Liver (tissue), 8 donors: ENCODE measurements at regions not wholly inside any gene's neighbourhood (a gene's known extent, or its start where the extent isn't known, plus 50 kb on each side); places are given as distances from the start of the nearest gene placed in this dataset.
"Not testable (repeated sequence)": the region's sequence is repeated elsewhere in the genome, so short reads cannot be mapped to it uniquely, and the experiment has no call there.

Experiments
- DNase-seq: peaks from one replicate; pipeline ENCODE4 v3.0.0-alpha.2; 2017; ENCODE audit warnings: low spot score
- H3K27ac ChIP-seq, 2 donors: one replicate each; pipeline ENCODE4 v1.7.0; 2013; ENCODE audit warnings: inconsistent platforms in 2 of 2, low read length in 2 of 2, control low read depth in 1 of 2, low read depth in 1 of 2, mild to moderate bottlenecking in 1 of 2
- H3K27me3 ChIP-seq, 4 donors: one replicate each; pipeline versions ENCODE4 v1.6.1 to v1.7.0; 2013; ENCODE audit warnings: low read length in 3 of 4, inconsistent platforms in 1 of 4, mild to moderate bottlenecking in 1 of 4, moderate library complexity in 1 of 4; ENCODE audit not compliant: control insufficient read depth in 4 of 4, insufficient read depth in 4 of 4
- H3K36me3 ChIP-seq, 4 donors: one replicate each; pipeline versions ENCODE4 v1.6.1 to v1.7.0; 2013; ENCODE audit warnings: low read length in 3 of 4, mild to moderate bottlenecking in 3 of 4, low read depth in 1 of 4, moderate library complexity in 1 of 4; ENCODE audit not compliant: control insufficient read depth in 4 of 4, insufficient read depth in 3 of 4
- H3K4me1 ChIP-seq, 4 donors: one replicate each; pipeline versions ENCODE4 v1.6.1 to v1.7.0; 2013; ENCODE audit warnings: low read length in 3 of 4, mild to moderate bottlenecking in 3 of 4, moderate library complexity in 1 of 4; ENCODE audit not compliant: control insufficient read depth in 4 of 4, insufficient read depth in 4 of 4
- H3K4me3 ChIP-seq, 3 donors: one replicate each; pipeline versions ENCODE4 v1.6.1 to v1.7.0; 2013; ENCODE audit warnings: low read length in 3 of 3, control low read depth in 1 of 3, low read depth in 1 of 3, mild to moderate bottlenecking in 1 of 3
- H3K9ac ChIP-seq, 2 donors: one replicate each; pipeline ENCODE4 v1.7.0; 2013; ENCODE audit warnings: low read length in 2 of 2, mild to moderate bottlenecking in 2 of 2, moderate library complexity in 2 of 2, control low read depth in 1 of 2, low read depth in 1 of 2
- H3K9me3 ChIP-seq, 4 donors: one replicate each; pipeline versions ENCODE4 v1.6.1 to v1.7.0; 2013; ENCODE audit warnings: low read length in 3 of 4; ENCODE audit not compliant: control insufficient read depth in 4 of 4
- EGR1 ChIP-seq, 2 donors: IDR thresholded peaks; 2 replicates each; pipeline ENCODE4 v1.6.1; 2016 to 2018; ENCODE audit warnings: antibody characterized with exemption in 2 of 2, low read depth in 2 of 2
- FOXA1 ChIP-seq: IDR thresholded peaks from 2 replicates; pipeline ENCODE4 v1.6.1; 2016; ENCODE audit warnings: antibody characterized with exemption
- FOXA2 ChIP-seq: IDR thresholded peaks from 2 replicates; pipeline ENCODE4 v1.6.1; 2016; ENCODE audit warnings: antibody characterized with exemption
- GABPA ChIP-seq, 2 donors: IDR thresholded peaks in 1 of 2; conservative IDR thresholded peaks in 1 of 2; 2 replicates each; pipeline ENCODE4 v1.6.1; 2016; ENCODE audit warnings: antibody characterized with exemption in 2 of 2, mild to moderate bottlenecking in 1 of 2, moderate library complexity in 1 of 2
- HNF4A ChIP-seq, 2 donors: conservative IDR thresholded peaks; 2 replicates each; pipeline ENCODE4 v1.6.1; 2016; ENCODE audit warnings: antibody characterized with exemption in 2 of 2, mild to moderate bottlenecking in 2 of 2
- HNF4G ChIP-seq: IDR thresholded peaks from 2 replicates; pipeline ENCODE4 v1.6.1; 2016; ENCODE audit warnings: antibody characterized with exemption
- NR2F2 ChIP-seq: IDR thresholded peaks from 2 replicates; pipeline ENCODE4 v1.6.1; 2016; ENCODE audit warnings: antibody characterized with exemption
- RXRA ChIP-seq, 2 donors: IDR thresholded peaks; 2 replicates each; pipeline ENCODE4 v1.6.1; 2017 to 2018; ENCODE audit warnings: antibody characterized with exemption in 2 of 2, mild to moderate bottlenecking in 1 of 2
- SP1 ChIP-seq: IDR thresholded peaks from 2 replicates; pipeline ENCODE4 v1.6.1; 2018; ENCODE audit warnings: antibody characterized with exemption, mild to moderate bottlenecking
- TAF1 ChIP-seq: conservative IDR thresholded peaks from 2 replicates; pipeline ENCODE4 v1.6.1; 2016; ENCODE audit warnings: antibody characterized with exemption, mild to moderate bottlenecking
- YY1 ChIP-seq: IDR thresholded peaks from 2 replicates; pipeline ENCODE4 v1.6.1; 2016; ENCODE audit warnings: antibody characterized with exemption, mild to moderate bottlenecking
- WGBS: extraction: QIAGEN DNeasy Blood & Tissue Kit; methylation state at CpG from one replicate; pipeline ENCODE4 v1.1.7; 2013; 5-methylcytosine and 5-hydroxymethylcytosine counted together
- TF ChIP-seq, protein P1 (sequence below): IDR thresholded peaks from 2 replicates; pipeline ENCODE4 v1.6.1; 2016; ENCODE audit warnings: antibody characterized with exemption
- TF ChIP-seq, protein P2 (sequence below): IDR thresholded peaks from 2 replicates; pipeline ENCODE4 v1.6.1; 2016; ENCODE audit warnings: antibody characterized with exemption
- TF ChIP-seq, protein P3 (sequence below): IDR thresholded peaks from 2 replicates; pipeline ENCODE4 v1.6.1; 2016; ENCODE audit warnings: antibody characterized with exemption, mild to moderate bottlenecking
- TF ChIP-seq, protein P4 (sequence below): fragments of 150-350 bp; IDR thresholded peaks from 2 replicates; pipeline ENCODE4 v1.5.1; 2017; ENCODE audit warnings: improper control_type of control experiment, low read depth, low read length; ENCODE audit not compliant: missing input control
- donor health status: healthy.
- donor health status: healthy.
- donor health status: healthy.
- donor health status: healthy.
- donor health status: healthy.

DNA sequence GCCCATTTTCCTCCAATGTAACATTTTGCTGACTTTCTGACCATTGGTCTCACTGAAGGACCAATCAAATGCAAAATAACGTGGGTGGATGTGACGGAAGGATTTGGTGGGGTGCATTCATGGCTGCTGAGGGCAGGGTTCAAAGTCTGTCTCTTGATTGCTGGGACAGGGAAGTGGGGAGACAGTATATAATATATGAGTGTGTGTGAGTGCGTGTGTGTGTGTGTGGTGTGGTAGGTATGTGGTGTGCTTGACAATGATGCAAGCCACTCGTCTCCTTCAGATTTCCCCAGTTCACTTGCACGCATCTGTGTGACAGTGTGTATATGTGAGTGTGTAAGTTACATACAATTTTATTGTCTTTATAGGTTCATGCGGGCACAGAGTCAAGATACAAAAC is 477.3 kb downstream of the DIRAS2 start:
- WGBS, result 87% methylated on average over 6 of the region's 6 CpGs
- DNase-seq, result no peak
- Histone ChIP-seq H3K27me3 (no peaks in the 10 kb centered on the region), H3K9ac (no peak overlapping the region), H3K36me3 (no peaks in the 10 kb centered on the region), H3K4me1 (peaks cover 0 to 3% (median 0%) of the 10 kb centered on the region in 4 donors), H3K27ac (no peak overlapping the region), H3K4me3 (no peak overlapping the region), H3K9me3 (no peaks in the 10 kb centered on the region)
- TF ChIP-seq HNF4A (conservative IDR thresholded peaks at IDR 0.05) (no peak), TAF1 (no peak), EGR1 (IDR thresholded peaks at IDR 0.05; ENCODE audit: low read depth in 2 of 2) (no peak), FOXA1 (no peak)

DNA sequence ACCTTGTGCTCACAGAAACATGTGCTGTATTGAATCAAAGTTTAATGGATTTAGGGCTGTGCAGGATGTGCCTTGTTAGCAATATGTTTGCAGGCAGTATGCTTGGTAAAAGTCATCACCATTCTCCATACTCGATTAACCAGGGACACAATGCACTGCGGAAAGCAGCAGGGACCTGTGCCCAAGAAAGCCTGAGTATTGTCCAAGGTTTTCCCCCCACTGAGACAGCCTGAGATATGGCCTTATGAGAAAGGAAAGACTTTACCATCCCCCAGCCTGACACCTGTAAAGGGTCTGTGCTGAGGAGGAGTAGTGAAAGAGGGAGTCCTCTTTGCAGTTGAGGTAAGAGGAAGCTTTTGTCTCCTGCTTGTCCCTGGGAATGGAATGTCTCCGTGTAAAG is 476.2 kb downstream of the DIRAS2 start:
- H3K36me3 ChIP-seq, DNase-seq, H3K27ac ChIP-seq, H3K4me3 ChIP-seq, H3K27me3 ChIP-seq, H3K9ac ChIP-seq, H3K4me1 ChIP-seq, H3K9me3 ChIP-seq: not testable (repeated sequence)
- WGBS, result 73% methylated on average over 3 of the region's 3 CpGs

DNA sequence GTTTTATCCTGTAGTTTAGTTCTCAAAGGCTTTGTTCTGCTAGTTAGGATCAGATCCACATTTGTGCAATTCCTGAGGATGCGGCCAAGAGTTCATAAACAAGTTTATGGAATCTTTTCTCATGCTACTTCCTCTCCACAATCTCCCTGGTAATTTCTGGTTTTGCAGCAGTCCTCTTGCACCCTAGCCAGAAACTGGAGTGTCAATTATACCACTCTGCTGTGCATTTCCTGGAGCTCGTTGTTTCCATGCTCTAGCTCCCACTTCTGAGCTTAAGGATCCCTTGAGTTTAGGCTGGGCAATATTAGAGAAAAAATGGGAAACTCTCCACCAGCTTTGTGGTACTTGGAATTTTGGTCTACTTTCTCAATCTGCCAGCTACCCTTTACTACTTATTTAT is 474.7 kb downstream of the DIRAS2 start:
- Histone ChIP-seq H3K36me3 (no peaks in the 10 kb centered on the region), H3K4me1 (peaks cover 0 to 3% (median 0%) of the 10 kb centered on the region in 4 donors), H3K27ac (no peak overlapping the region), H3K4me3 (no peak overlapping the region), H3K9me3 (peaks cover 0 to 4% (median 3%) of the 10 kb centered on the region in 4 donors), H3K27me3 (no peaks in the 10 kb centered on the region), H3K9ac (no peak overlapping the region)
- no peak for TF ChIP-seq HNF4A (conservative IDR thresholded peaks at IDR 0.05)
- TF ChIP-seq, protein P1, sequence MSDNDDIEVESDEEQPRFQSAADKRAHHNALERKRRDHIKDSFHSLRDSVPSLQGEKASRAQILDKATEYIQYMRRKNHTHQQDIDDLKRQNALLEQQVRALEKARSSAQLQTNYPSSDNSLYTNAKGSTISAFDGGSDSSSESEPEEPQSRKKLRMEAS, result no peak
- no peak for TF ChIP-seq FOXA2
- TF ChIP-seq TAF1, result no peak
- no peak for TF ChIP-seq YY1
- no peak for TF ChIP-seq FOXA1
- TF ChIP-seq NR2F2, result no peak
- TF ChIP-seq RXRA (IDR thresholded peaks at IDR 0.05), result no peak
- TF ChIP-seq, protein P2, sequence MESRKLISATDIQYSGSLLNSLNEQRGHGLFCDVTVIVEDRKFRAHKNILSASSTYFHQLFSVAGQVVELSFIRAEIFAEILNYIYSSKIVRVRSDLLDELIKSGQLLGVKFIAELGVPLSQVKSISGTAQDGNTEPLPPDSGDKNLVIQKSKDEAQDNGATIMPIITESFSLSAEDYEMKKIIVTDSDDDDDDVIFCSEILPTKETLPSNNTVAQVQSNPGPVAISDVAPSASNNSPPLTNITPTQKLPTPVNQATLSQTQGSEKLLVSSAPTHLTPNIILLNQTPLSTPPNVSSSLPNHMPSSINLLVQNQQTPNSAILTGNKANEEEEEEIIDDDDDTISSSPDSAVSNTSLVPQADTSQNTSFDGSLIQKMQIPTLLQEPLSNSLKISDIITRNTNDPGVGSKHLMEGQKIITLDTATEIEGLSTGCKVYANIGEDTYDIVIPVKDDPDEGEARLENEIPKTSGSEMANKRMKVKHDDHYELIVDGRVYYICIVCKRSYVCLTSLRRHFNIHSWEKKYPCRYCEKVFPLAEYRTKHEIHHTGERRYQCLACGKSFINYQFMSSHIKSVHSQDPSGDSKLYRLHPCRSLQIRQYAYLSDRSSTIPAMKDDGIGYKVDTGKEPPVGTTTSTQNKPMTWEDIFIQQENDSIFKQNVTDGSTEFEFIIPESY, result no peak
- TF ChIP-seq, protein P3, sequence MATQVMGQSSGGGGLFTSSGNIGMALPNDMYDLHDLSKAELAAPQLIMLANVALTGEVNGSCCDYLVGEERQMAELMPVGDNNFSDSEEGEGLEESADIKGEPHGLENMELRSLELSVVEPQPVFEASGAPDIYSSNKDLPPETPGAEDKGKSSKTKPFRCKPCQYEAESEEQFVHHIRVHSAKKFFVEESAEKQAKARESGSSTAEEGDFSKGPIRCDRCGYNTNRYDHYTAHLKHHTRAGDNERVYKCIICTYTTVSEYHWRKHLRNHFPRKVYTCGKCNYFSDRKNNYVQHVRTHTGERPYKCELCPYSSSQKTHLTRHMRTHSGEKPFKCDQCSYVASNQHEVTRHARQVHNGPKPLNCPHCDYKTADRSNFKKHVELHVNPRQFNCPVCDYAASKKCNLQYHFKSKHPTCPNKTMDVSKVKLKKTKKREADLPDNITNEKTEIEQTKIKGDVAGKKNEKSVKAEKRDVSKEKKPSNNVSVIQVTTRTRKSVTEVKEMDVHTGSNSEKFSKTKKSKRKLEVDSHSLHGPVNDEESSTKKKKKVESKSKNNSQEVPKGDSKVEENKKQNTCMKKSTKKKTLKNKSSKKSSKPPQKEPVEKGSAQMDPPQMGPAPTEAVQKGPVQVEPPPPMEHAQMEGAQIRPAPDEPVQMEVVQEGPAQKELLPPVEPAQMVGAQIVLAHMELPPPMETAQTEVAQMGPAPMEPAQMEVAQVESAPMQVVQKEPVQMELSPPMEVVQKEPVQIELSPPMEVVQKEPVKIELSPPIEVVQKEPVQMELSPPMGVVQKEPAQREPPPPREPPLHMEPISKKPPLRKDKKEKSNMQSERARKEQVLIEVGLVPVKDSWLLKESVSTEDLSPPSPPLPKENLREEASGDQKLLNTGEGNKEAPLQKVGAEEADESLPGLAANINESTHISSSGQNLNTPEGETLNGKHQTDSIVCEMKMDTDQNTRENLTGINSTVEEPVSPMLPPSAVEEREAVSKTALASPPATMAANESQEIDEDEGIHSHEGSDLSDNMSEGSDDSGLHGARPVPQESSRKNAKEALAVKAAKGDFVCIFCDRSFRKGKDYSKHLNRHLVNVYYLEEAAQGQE, result no peak
- TF ChIP-seq, protein P4, sequence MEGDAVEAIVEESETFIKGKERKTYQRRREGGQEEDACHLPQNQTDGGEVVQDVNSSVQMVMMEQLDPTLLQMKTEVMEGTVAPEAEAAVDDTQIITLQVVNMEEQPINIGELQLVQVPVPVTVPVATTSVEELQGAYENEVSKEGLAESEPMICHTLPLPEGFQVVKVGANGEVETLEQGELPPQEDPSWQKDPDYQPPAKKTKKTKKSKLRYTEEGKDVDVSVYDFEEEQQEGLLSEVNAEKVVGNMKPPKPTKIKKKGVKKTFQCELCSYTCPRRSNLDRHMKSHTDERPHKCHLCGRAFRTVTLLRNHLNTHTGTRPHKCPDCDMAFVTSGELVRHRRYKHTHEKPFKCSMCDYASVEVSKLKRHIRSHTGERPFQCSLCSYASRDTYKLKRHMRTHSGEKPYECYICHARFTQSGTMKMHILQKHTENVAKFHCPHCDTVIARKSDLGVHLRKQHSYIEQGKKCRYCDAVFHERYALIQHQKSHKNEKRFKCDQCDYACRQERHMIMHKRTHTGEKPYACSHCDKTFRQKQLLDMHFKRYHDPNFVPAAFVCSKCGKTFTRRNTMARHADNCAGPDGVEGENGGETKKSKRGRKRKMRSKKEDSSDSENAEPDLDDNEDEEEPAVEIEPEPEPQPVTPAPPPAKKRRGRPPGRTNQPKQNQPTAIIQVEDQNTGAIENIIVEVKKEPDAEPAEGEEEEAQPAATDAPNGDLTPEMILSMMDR, result no peak
- TF ChIP-seq GABPA (IDR thresholded peaks at IDR 0.05 in 1 of 2, conservative IDR thresholded peaks at IDR 0.05 in 1 of 2), result no peak
- no peak for TF ChIP-seq SP1
- no peak for TF ChIP-seq HNF4G
- DNase-seq, result no peak
- 63% methylated on average over 2 of the region's 2 CpGs for WGBS
